Thyroid gland (tissue), 4 donors: ENCODE measurements at regions not wholly inside any gene's neighbourhood (a gene's known extent, or its start where the extent isn't known, plus 50 kb on each side); places are given as distances from the start of the nearest gene placed in this dataset.

Experiments used
- POLR2A ChIP-seq, 2 donors: fragments of 450-650 bp; IDR thresholded peaks; one replicate each; pipeline ENCODE4 v1.6.1; 2017; ENCODE audit warnings: antibody characterized with exemption in 2 of 2, mild to moderate bottlenecking in 2 of 2, moderate library complexity in 1 of 2
- TF ChIP-seq, protein P1 (sequence below), 6 experiments: fragments of 200-600 bp in 3 of 6; fragments of 450-650 bp in 3 of 6; sonication (generic) in 3 of 6; IDR thresholded peaks; one replicate each; pipeline ENCODE4 v1.5.1; 2016 to 2019; ENCODE audit warnings: antibody characterized with exemption in 6 of 6, mild to moderate bottlenecking in 2 of 6, inconsistent platforms in 1 of 6, moderate library complexity in 1 of 6

DNA sequence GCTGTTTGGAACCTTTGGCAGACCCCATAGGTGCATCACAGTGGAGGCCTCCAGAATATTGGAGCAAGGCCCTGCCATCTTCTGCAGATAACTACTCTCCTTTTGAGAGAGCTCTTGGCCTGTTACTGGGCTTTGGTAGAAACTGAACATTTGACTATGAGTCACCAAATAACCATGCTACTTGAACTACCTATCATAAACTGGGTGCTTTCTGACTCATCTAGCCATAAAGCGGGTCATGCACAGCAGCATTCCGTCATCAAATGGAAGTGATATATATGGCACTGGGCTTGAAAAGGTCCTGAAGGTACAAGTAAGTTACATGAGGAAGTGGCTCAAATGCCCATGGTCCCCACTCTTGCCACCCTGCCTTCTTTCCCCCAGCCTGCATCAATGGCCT is 782.5 kb upstream of the SLITRK6 start:
- TF ChIP-seq POLR2A (IDR thresholded peaks at IDR 0.05) = no peak
- TF ChIP-seq, protein P1, sequence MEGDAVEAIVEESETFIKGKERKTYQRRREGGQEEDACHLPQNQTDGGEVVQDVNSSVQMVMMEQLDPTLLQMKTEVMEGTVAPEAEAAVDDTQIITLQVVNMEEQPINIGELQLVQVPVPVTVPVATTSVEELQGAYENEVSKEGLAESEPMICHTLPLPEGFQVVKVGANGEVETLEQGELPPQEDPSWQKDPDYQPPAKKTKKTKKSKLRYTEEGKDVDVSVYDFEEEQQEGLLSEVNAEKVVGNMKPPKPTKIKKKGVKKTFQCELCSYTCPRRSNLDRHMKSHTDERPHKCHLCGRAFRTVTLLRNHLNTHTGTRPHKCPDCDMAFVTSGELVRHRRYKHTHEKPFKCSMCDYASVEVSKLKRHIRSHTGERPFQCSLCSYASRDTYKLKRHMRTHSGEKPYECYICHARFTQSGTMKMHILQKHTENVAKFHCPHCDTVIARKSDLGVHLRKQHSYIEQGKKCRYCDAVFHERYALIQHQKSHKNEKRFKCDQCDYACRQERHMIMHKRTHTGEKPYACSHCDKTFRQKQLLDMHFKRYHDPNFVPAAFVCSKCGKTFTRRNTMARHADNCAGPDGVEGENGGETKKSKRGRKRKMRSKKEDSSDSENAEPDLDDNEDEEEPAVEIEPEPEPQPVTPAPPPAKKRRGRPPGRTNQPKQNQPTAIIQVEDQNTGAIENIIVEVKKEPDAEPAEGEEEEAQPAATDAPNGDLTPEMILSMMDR (IDR thresholded peaks at IDR 0.05) = no peak
